Pons (tissue), 1 donor: ENCODE measurements at regions not wholly inside any gene's neighbourhood (a gene's known extent, or its start where the extent isn't known, plus 50 kb on each side); places are given as distances from the start of the nearest gene placed in this dataset.
"Not testable (repeated sequence)": the region's sequence is repeated elsewhere in the genome, so short reads cannot be mapped to it uniquely, and the experiment has no call there.

Experiments used
- DNase-seq: peaks from one replicate; pipeline ENCODE4 v3.0.0-alpha.2; 2016; ENCODE audit warnings: low spot score

GRCh38 chr5:71771191-71771590 lies 52.1 kb downstream of the CARTPT start:
- DNase-seq = no peak

- peak; percentile 79 for DNase-seq
Observed at GRCh38 chr5:71778678-71779276, 59.7 kb downstream of the CARTPT start.

GRCh38 chr5:71780597-71780996 lies 61.5 kb downstream of the CARTPT start:
- DNase-seq = no peak

GRCh38 chr5:71782393-71782770 lies 63.3 kb downstream of the CARTPT start:
- no peak for DNase-seq

- peak; percentile 91 for DNase-seq
Observed at GRCh38 chr5:71782771-71783770, 64.0 kb downstream of the CARTPT start.

GRCh38 chr5:71783891-71784290 lies 64.8 kb downstream of the CARTPT start:
- no peak for DNase-seq

GRCh38 chr5:71786337-71787055 lies 67.4 kb downstream of the CARTPT start:
- DNase-seq = no peak

GRCh38 chr5:71788794-71789193 lies 69.7 kb downstream of the CARTPT start:
- DNase-seq = no peak

GRCh38 chr5:71789746-71790145 lies 70.7 kb downstream of the CARTPT start:
- DNase-seq = no peak

GRCh38 chr5:71790433-71790832 lies 71.4 kb downstream of the CARTPT start:
- no peak for DNase-seq

GRCh38 chr5:71792041-71792440 lies 73.0 kb downstream of the CARTPT start:
- not testable (repeated sequence) for DNase-seq

GRCh38 chr5:71794061-71794695 lies 75.1 kb downstream of the CARTPT start:
- DNase-seq = no peak

- DNase-seq = no peak
Observed at GRCh38 chr5:71802673-71803072, 83.6 kb downstream of the CARTPT start.

GRCh38 chr5:71806711-71807110 lies 87.6 kb downstream of the CARTPT start:
- DNase-seq = no peak

- no peak for DNase-seq
Observed at GRCh38 chr5:71807909-71808308, 88.8 kb downstream of the CARTPT start.

GRCh38 chr5:71809446-71809845 lies 90.4 kb downstream of the CARTPT start:
- DNase-seq = no peak

- no peak for DNase-seq
Observed at GRCh38 chr5:71810023-71810422, 90.9 kb downstream of the CARTPT start.

- no peak for DNase-seq
Observed at GRCh38 chr5:71810471-71811195, 91.6 kb downstream of the CARTPT start.

- no peak for DNase-seq
Observed at GRCh38 chr5:71811779-71812178, 92.7 kb downstream of the CARTPT start.

- DNase-seq = no peak
Observed at GRCh38 chr5:71816307-71816706, 97.2 kb downstream of the CARTPT start.

GRCh38 chr5:71817891-71818290 lies 98.8 kb downstream of the CARTPT start:
- no peak for DNase-seq
